ENCODE measurements at regions not wholly inside any gene's neighbourhood (a gene's known extent, or its start where the extent isn't known, plus 50 kb on each side); places are given as distances from the start of the nearest gene placed in this dataset.

- no peak for DNase-seq (ENCODE audit: low spot score)
Measured at GRCh38 chr10:94193466-94193924, 169.2 kb downstream of the NOC3L start.

GRCh38 chr10:94194256-94194655 is 168.5 kb downstream of the NOC3L start:
- no peak for DNase-seq (ENCODE audit: low spot score)

GRCh38 chr10:94197241-94197640 is 165.5 kb downstream of the NOC3L start:
- DNase-seq (ENCODE audit: low spot score), result no peak

GRCh38 chr10:94198324-94198723 is 164.4 kb downstream of the NOC3L start:
- no peak for DNase-seq (ENCODE audit: low spot score)

GRCh38 chr10:94199565-94199964 is 163.2 kb downstream of the NOC3L start:
- no peak for DNase-seq (ENCODE audit: low spot score)

- DNase-seq (ENCODE audit: low spot score), result no peak
Measured at GRCh38 chr10:94200146-94200837, 162.4 kb downstream of the NOC3L start.

- no peak for DNase-seq (ENCODE audit: low spot score)
Measured at GRCh38 chr10:94205396-94205831, 157.3 kb downstream of the NOC3L start.

GRCh38 chr10:94206176-94206575 is 156.6 kb downstream of the NOC3L start:
- no peak for DNase-seq (ENCODE audit: low spot score)

GRCh38 chr10:94208315-94208714 is 154.4 kb downstream of the NOC3L start:
- DNase-seq (ENCODE audit: low spot score), result no peak

GRCh38 chr10:94210440-94211168 is 152.1 kb downstream of the NOC3L start:
- no peak for DNase-seq (ENCODE audit: low spot score)

GRCh38 chr10:94211169-94211510 is 151.6 kb downstream of the NOC3L start:
- DNase-seq (ENCODE audit: low spot score), result no peak

- no peak for DNase-seq (ENCODE audit: low spot score)
Measured at GRCh38 chr10:94213001-94213530, 149.7 kb downstream of the NOC3L start.

GRCh38 chr10:94213980-94214379 is 148.8 kb downstream of the NOC3L start:
- no peak for DNase-seq (ENCODE audit: low spot score)

- no peak for DNase-seq (ENCODE audit: low spot score)
Measured at GRCh38 chr10:94214481-94214893, 148.3 kb downstream of the NOC3L start.

- no peak for DNase-seq (ENCODE audit: low spot score)
Measured at GRCh38 chr10:94216201-94216600, 146.5 kb downstream of the NOC3L start.

- DNase-seq (ENCODE audit: low spot score), result no peak
Measured at GRCh38 chr10:94217411-94217810, 145.3 kb downstream of the NOC3L start.

GRCh38 chr10:94218493-94219183 is 144.1 kb downstream of the NOC3L start:
- no peak for DNase-seq (ENCODE audit: low spot score)

- no peak for DNase-seq (ENCODE audit: low spot score)
Measured at GRCh38 chr10:94219829-94220228, 142.9 kb downstream of the NOC3L start.

GRCh38 chr10:94220717-94221116 is 142.0 kb downstream of the NOC3L start:
- no peak for DNase-seq (ENCODE audit: low spot score)

- DNase-seq (ENCODE audit: low spot score), result no peak
Measured at GRCh38 chr10:94223702-94224370, 138.9 kb downstream of the NOC3L start.

GRCh38 chr10:94224656-94225055 is 138.1 kb downstream of the NOC3L start:
- DNase-seq (ENCODE audit: low spot score), result no peak

GRCh38 chr10:94225589-94225988 is 137.2 kb downstream of the NOC3L start:
- no peak for DNase-seq (ENCODE audit: low spot score)

Data from CD4-positive, alpha-beta T cell treated with Interleukin-15 for 4 hours (primary cell).